ENCODE measurements at regions not wholly inside any gene's neighbourhood (a gene's known extent, or its start where the extent isn't known, plus 50 kb on each side); places are given as distances from the start of the nearest gene placed in this dataset.

DNA sequence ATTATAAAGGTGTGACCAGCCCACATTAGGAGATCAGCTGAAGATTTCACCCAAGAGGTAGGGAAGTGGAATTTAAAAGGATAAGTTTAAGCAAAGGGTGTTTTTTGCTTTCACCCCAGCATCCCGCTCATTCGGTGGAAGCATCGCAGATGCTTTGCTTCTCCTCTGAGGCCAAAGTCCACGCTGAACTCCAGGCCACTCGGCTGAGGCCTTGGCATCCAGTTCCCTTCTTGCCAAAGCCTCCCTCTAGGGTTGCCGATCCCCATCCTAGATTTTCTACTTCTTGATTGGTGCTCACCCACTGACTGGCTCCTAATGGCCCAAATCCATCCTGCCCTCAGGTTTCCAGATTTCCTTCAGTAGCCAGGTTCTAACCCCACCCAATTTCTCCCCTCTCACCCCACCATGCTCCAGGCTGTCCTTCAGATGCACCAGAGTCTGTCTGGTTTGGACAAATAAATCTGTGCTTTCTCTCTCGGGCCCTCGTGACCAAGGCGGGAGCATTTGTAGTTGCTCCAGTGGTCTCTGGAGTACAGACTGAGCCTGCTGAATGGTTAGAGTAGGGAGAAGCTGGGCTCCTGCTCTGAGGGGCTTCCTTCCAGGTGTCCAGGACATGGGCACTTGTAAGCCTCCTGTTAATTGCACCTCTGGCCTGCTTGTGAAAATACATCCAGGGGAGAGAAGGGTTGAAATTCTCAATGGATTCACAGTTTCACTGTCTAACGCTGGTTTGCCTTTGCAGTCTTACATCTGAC is 193.2 kb downstream of the C1orf94 start:
- TF ChIP-seq TCF7L2 (IDR thresholded peaks at IDR 0.05; ENCODE audit: borderline replicate concordance, low read depth, low read length) (no peak), CTCF (tag by site-specific recombination; IDR thresholded peaks at IDR 0.05) (no peak), GLI2 (tag by site-specific recombination; IDR thresholded peaks at IDR 0.05; ENCODE audit: borderline replicate concordance, low read depth) (no peak), ZNF610 (tag by site-specific recombination; IDR thresholded peaks at IDR 0.05; ENCODE audit: borderline replicate concordance) (no peak), ZNF274 (IDR thresholded peaks at IDR 0.05; ENCODE audit: low read length) (no peak), ZNF274 (tag by site-specific recombination; IDR thresholded peaks at IDR 0.05; ENCODE audit: borderline replicate concordance) (no peak), ZNF280C (tag by site-specific recombination; IDR thresholded peaks at IDR 0.05) (no peak), ZNF501 (tag by site-specific recombination; IDR thresholded peaks at IDR 0.05) (no peak), ZNF660 (tag by site-specific recombination; IDR thresholded peaks at IDR 0.05) (no peak)
